Activated naive CD4-positive, alpha-beta T cell treated with anti-CD3 and anti-CD28 coated beads for 36 hours (primary cell): ENCODE measurements at regions not wholly inside any gene's neighbourhood (a gene's known extent, or its start where the extent isn't known, plus 50 kb on each side); places are given as distances from the start of the nearest gene placed in this dataset.
"Not testable (repeated sequence)": the region's sequence is repeated elsewhere in the genome, so short reads cannot be mapped to it uniquely, and the experiment has no call there.

Experiments
- CTCF ChIA-PET: fragments of 350-600 bp; sonication (Branson Sonifier 250); formaldehyde crosslinking; loops from one replicate; lab custom pipeline; 2021; ENCODE audit warnings: antibody characterized with exemption; lab: Charles Lee
- DNase-seq: peaks from one replicate; pipeline ENCODE4 v3.0.0-alpha.2; 2020
- H3K27ac Mint-ChIP-seq: one replicate; pipeline ENCODE4 v1.8.0; 2021; ENCODE audit warnings: mild to moderate bottlenecking, mixed read lengths
- H3K27me3 Mint-ChIP-seq: one replicate; pipeline ENCODE4 v1.8.0; 2021; ENCODE audit warnings: low read depth, mixed read lengths
- H3K36me3 Mint-ChIP-seq: one replicate; pipeline ENCODE4 v1.8.0; 2021; ENCODE audit warnings: low read depth, mixed read lengths
- H3K4me1 Mint-ChIP-seq: one replicate; pipeline ENCODE4 v1.8.0; 2021; ENCODE audit warnings: low read depth, mixed read lengths
- H3K4me3 Mint-ChIP-seq: one replicate; pipeline ENCODE4 v1.8.0; 2021; ENCODE audit warnings: mild to moderate bottlenecking, moderate library complexity, mixed read lengths
- H3K9me3 Mint-ChIP-seq: one replicate; pipeline ENCODE4 v1.8.0; 2021; ENCODE audit warnings: mixed read lengths
- intact Hi-C: fragments of 100-400 bp; cut with micrococcal nuclease; formaldehyde crosslinking; loops from one replicate; pipeline ENCODE4 v1.15.1; 2023

DNA sequence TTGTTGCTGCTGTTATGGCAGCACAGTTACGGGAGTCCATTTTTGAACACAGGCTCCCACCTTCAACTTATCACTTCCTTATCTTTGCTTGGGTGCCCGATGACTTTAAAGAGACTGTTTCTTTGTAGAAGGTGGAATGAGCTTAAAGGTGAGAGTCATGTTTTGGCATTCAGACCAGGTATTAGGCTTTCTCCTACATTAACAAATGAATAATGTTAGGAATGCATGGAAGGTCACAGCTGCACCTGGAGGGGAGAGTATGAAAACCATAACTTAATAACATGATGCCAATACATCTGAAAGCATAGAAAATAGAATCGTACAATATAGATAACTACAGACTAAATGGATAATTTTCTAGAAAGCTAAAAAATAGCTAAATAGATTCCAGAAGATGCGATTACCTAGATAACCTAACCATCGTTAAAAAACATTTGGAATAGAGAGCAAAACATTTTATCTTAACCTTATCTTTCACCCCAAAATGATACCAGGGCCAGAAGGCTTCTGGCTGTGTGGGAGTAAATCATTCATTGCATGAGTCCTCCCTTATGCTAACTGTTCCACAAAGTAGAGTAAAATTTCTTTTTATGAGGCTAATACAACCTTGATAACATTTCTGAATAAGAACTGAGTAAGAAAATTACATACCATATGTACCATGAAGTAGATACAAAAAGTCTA is 126.2 kb upstream of the ADCY2 start:
- CTCF ChIA-PET = no interaction called here
- intact Hi-C loops = no loop called here
- Mint-ChIP-seq H3K27ac (no peak overlapping the region), H3K9me3 (no peaks in the 10 kb centered on the region), H3K4me1 (no peaks in the 10 kb centered on the region), H3K36me3 (no peaks in the 10 kb centered on the region), H3K4me3 (no peak overlapping the region), H3K27me3 (peaks cover 2% of the 10 kb centered on the region)
- DNase-seq = no peak

GRCh38 chr5:7271435-7272084 is 124.4 kb upstream of the ADCY2 start:
- CTCF ChIA-PET = no interaction called here
- intact Hi-C loops = no loop called here

GRCh38 chr5:7272408-7272965 is 123.5 kb upstream of the ADCY2 start:
- Mint-ChIP-seq H3K9me3 (no peaks in the 10 kb centered on the region), H3K4me1 (no peaks in the 10 kb centered on the region), H3K27me3 (no peaks in the 10 kb centered on the region), H3K4me3 (no peak overlapping the region), H3K36me3 (no peaks in the 10 kb centered on the region), H3K27ac (no peak overlapping the region)
- intact Hi-C loops = no loop called here
- no peak for DNase-seq
- CTCF ChIA-PET = no interaction called here

More at GRCh38 chr5:7271435-7272084, 124.4 kb upstream of the ADCY2 start:
- H3K9me3 Mint-ChIP-seq = no peaks in the 10 kb centered on the region
- H3K27me3 Mint-ChIP-seq = no peaks in the 10 kb centered on the region
- H3K36me3 Mint-ChIP-seq = no peaks in the 10 kb centered on the region
- no peak overlapping the region for H3K27ac Mint-ChIP-seq
- no peak for DNase-seq
- no peaks in the 10 kb centered on the region for H3K4me1 Mint-ChIP-seq
- H3K4me3 Mint-ChIP-seq = no peak overlapping the region

GRCh38 chr5:7274203-7274602 is 121.7 kb upstream of the ADCY2 start:
- H3K9me3 Mint-ChIP-seq = no peaks in the 10 kb centered on the region
- H3K27ac Mint-ChIP-seq = no peak overlapping the region
- H3K4me1 Mint-ChIP-seq = no peaks in the 10 kb centered on the region
- CTCF ChIA-PET = no interaction called here
- H3K27me3 Mint-ChIP-seq = no peaks in the 10 kb centered on the region
- intact Hi-C loops = no loop called here
- H3K36me3 Mint-ChIP-seq = no peaks in the 10 kb centered on the region
- no peak for DNase-seq
- no peak overlapping the region for H3K4me3 Mint-ChIP-seq

- H3K9me3 Mint-ChIP-seq, H3K27ac Mint-ChIP-seq, intact Hi-C loops, H3K36me3 Mint-ChIP-seq, DNase-seq, H3K4me3 Mint-ChIP-seq, H3K4me1 Mint-ChIP-seq, CTCF ChIA-PET, H3K27me3 Mint-ChIP-seq: not testable (repeated sequence)
Observed at GRCh38 chr5:7289634-7290033, 106.3 kb upstream of the ADCY2 start.

GRCh38 chr5:7297821-7298220 is 98.1 kb upstream of the ADCY2 start:
- H3K36me3 Mint-ChIP-seq, H3K27ac Mint-ChIP-seq, DNase-seq, CTCF ChIA-PET, H3K4me1 Mint-ChIP-seq, H3K27me3 Mint-ChIP-seq, intact Hi-C loops, H3K9me3 Mint-ChIP-seq, H3K4me3 Mint-ChIP-seq: not testable (repeated sequence)

GRCh38 chr5:7299731-7300130 is 96.2 kb upstream of the ADCY2 start:
- H3K27ac Mint-ChIP-seq, intact Hi-C loops, H3K36me3 Mint-ChIP-seq, H3K4me3 Mint-ChIP-seq, CTCF ChIA-PET, H3K4me1 Mint-ChIP-seq, H3K27me3 Mint-ChIP-seq, DNase-seq, H3K9me3 Mint-ChIP-seq: not testable (repeated sequence)

DNA sequence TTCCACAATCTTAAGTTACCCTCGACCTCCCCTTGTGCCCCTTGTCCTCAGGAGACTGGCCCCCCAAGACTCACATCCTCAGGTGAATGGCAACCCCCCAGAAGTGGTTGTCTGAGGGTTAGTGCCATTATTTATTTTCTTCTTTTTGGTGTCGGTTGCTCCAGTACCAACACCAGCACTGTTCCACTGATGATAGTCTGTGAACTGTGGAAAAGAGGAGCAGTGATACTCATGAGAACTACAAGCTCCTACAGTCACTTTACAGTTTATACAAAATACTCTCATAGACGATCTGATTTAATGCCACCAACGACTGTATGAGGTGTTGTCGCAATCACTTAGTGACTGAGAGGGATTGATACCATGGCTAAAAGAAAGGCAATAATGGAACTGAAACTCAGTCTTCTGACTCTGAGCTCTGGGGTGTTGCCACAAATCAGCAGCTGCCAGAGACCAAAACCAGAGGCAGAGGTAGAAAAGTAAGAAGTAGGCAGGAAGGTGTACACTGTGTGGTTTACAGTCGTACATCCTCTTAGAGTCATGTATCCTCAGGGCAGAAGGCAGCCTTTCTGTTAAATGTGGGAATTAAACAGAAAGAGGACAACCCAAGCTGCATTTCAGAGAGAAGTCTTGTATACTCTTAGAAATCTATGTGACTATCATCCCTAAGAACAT is 90.8 kb upstream of the ADCY2 start:
- H3K4me3 Mint-ChIP-seq, DNase-seq, H3K9me3 Mint-ChIP-seq, H3K27ac Mint-ChIP-seq, CTCF ChIA-PET, H3K36me3 Mint-ChIP-seq, H3K27me3 Mint-ChIP-seq, H3K4me1 Mint-ChIP-seq, intact Hi-C loops: not testable (repeated sequence)

- H3K4me3 Mint-ChIP-seq, DNase-seq, H3K9me3 Mint-ChIP-seq, CTCF ChIA-PET, H3K27me3 Mint-ChIP-seq, H3K27ac Mint-ChIP-seq, H3K4me1 Mint-ChIP-seq, H3K36me3 Mint-ChIP-seq, intact Hi-C loops: not testable (repeated sequence)
Observed at GRCh38 chr5:7306556-7306955, 89.4 kb upstream of the ADCY2 start.

DNA sequence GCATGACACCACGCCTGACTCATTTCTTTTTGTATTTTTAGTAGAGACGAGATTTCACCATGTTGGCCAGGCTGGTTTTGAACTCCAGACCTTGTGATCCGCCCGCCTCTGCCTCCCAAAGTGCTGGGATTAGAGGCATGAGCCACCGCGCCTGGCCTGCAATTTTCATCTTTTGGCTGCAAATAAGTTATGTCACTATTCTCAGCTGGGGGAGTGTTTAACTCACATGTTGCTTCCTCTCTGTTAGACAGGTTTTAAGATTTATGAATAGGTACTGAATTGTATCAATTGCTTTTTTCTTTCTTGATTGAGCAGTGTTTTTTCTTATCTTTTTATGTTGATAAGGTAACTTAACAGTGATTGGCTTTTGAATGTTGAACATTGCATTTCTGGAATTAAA is 88.2 kb upstream of the ADCY2 start:
- H3K4me3 Mint-ChIP-seq, H3K9me3 Mint-ChIP-seq, H3K27me3 Mint-ChIP-seq, H3K36me3 Mint-ChIP-seq, CTCF ChIA-PET, H3K27ac Mint-ChIP-seq, DNase-seq, H3K4me1 Mint-ChIP-seq, intact Hi-C loops: not testable (repeated sequence)

DNA sequence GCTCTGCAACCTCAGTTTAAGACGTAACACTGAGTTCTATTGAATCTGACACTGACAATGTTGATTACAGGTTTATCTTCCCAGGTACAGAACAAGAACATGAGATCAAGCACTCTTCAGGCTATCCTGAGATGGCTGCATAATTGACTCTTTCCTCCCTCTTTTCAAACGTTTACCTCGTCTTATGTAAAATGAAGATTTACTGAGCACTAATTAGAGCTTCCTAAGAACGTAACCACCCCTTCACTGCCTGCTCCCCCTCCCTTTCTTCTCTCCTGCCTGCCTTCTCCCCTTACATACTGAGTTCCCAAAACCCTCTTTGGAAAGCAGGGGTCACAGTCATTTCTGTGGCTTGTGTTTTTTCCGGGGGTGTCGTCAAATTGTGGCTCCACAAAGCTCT is 86.2 kb upstream of the ADCY2 start:
- CTCF ChIA-PET, H3K36me3 Mint-ChIP-seq, DNase-seq, H3K27ac Mint-ChIP-seq, H3K9me3 Mint-ChIP-seq, H3K4me3 Mint-ChIP-seq, H3K27me3 Mint-ChIP-seq, H3K4me1 Mint-ChIP-seq, intact Hi-C loops: not testable (repeated sequence)

- H3K36me3 Mint-ChIP-seq, H3K9me3 Mint-ChIP-seq, H3K27ac Mint-ChIP-seq, H3K4me3 Mint-ChIP-seq, DNase-seq, H3K4me1 Mint-ChIP-seq, H3K27me3 Mint-ChIP-seq, CTCF ChIA-PET, intact Hi-C loops: not testable (repeated sequence)
Observed at GRCh38 chr5:7310656-7311055, 85.3 kb upstream of the ADCY2 start.

DNA sequence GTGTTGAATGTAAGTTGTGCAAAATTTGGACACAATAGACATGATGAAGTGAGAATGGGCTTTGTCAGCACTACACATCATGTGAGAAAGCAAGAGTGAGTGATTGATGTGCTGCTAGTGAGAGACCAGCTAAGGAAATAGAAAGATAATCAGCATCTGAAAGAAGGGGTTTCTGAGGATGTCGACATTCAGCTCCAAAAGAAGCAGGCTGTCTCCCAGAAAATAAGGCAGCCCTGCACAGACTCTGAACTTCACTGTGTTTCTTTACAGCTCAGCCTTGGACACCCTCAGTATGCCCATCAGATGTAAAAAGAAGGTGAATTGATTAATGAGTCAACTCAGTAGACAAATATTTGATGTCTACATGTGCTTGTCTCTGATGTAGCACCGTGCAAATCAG is 80.8 kb upstream of the ADCY2 start:
- Mint-ChIP-seq H3K4me3 (no peak overlapping the region), H3K9me3 (no peaks in the 10 kb centered on the region), H3K27me3 (peaks cover 2% of the 10 kb centered on the region), H3K27ac (no peak overlapping the region), H3K4me1 (no peaks in the 10 kb centered on the region), H3K36me3 (no peaks in the 10 kb centered on the region)
- no peak for DNase-seq
- CTCF ChIA-PET = no interaction called here
- intact Hi-C loops = no loop called here
